ENCODE measurements at regions not wholly inside any gene's neighbourhood (a gene's known extent, or its start where the extent isn't known, plus 50 kb on each side); places are given as distances from the start of the nearest gene placed in this dataset.

DNA sequence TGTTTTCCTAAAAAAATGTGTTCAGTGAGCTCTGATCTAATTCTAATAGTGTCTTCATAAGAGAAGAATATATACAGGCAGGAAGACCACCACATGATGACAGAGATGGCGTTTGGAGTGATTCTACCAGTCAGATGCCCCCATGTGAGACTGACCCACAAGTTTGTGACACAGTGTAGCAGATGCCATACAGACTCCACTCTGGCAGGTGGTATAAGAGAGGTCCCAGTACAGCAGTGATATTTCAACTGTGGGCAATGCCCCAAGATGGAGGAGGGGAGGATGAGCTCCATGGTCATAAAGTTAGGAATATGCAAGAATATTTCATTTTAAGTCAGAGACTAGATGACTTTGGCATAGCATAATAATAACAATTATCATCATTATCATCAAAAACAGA is 1022.6 kb downstream of the KCNMA1 start:
- TF ChIP-seq, protein P1, sequence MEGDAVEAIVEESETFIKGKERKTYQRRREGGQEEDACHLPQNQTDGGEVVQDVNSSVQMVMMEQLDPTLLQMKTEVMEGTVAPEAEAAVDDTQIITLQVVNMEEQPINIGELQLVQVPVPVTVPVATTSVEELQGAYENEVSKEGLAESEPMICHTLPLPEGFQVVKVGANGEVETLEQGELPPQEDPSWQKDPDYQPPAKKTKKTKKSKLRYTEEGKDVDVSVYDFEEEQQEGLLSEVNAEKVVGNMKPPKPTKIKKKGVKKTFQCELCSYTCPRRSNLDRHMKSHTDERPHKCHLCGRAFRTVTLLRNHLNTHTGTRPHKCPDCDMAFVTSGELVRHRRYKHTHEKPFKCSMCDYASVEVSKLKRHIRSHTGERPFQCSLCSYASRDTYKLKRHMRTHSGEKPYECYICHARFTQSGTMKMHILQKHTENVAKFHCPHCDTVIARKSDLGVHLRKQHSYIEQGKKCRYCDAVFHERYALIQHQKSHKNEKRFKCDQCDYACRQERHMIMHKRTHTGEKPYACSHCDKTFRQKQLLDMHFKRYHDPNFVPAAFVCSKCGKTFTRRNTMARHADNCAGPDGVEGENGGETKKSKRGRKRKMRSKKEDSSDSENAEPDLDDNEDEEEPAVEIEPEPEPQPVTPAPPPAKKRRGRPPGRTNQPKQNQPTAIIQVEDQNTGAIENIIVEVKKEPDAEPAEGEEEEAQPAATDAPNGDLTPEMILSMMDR (IDR thresholded peaks at IDR 0.05), result no peak
- TF ChIP-seq POLR2A (IDR thresholded peaks at IDR 0.05), result no peak

Data from adrenal gland (tissue), 5 donors.